ENCODE measurements at regions not wholly inside any gene's neighbourhood (a gene's known extent, or its start where the extent isn't known, plus 50 kb on each side); places are given as distances from the start of the nearest gene placed in this dataset.

- no peak for TF ChIP-seq CTCF (IDR thresholded peaks at IDR 0.05 in 2 of 3, conservative IDR thresholded peaks at IDR 0.05 in 1 of 3; ENCODE audit: control insufficient read depth in 2 of 3, extremely low read depth in 1 of 3, insufficient read depth in 1 of 3, low read depth in 3 of 3, low read length in 3 of 3)
- no peak for TF ChIP-seq RB1 (IDR thresholded peaks at IDR 0.05; ENCODE audit: borderline replicate concordance)
- TF ChIP-seq RELA (IDR thresholded peaks at IDR 0.05; ENCODE audit: borderline replicate concordance, partially characterized antibody) = no peak
- TF ChIP-seq MTA3 (IDR thresholded peaks at IDR 0.05; ENCODE audit: borderline replicate concordance, low read length) = no peak
- TF ChIP-seq MXI1 (IDR thresholded peaks at IDR 0.05; ENCODE audit: low read depth, low read length) = no peak
- TF ChIP-seq TCF12 (IDR thresholded peaks at IDR 0.05; ENCODE audit: low read depth, low read length) = no peak
- TF ChIP-seq ZNF274 (IDR thresholded peaks at IDR 0.05; ENCODE audit: insufficient read depth, insufficient read length) = no peak
- no peak for TF ChIP-seq TAF1 (IDR thresholded peaks at IDR 0.05; ENCODE audit: borderline replicate concordance, low read depth, low read length)
- TF ChIP-seq POLR2AphosphoS5 (IDR thresholded peaks at IDR 0.05; ENCODE audit: low read length) = no peak
- no peak for TF ChIP-seq NFYA (IDR thresholded peaks at IDR 0.05; ENCODE audit: borderline replicate concordance, low read depth, low read length)
- TF ChIP-seq CREB1 (IDR thresholded peaks at IDR 0.05; ENCODE audit: low read depth) = no peak
- no peak for TF ChIP-seq BRCA1 (IDR thresholded peaks at IDR 0.05; ENCODE audit: low read depth, low read length)
- no peak for TF ChIP-seq SMC3 (IDR thresholded peaks at IDR 0.05; ENCODE audit: borderline replicate concordance, low read length)
Measured at GRCh38 chr4:81549984-81550383, 78.3 kb upstream of the RASGEF1B start.

Measured in GM12878 (cell line).